PC-9 (cell line): ENCODE measurements at regions not wholly inside any gene's neighbourhood (a gene's known extent, or its start where the extent isn't known, plus 50 kb on each side); places are given as distances from the start of the nearest gene placed in this dataset.
A peak's percentile ranks its signal among the peaks of the same experiment; 100 is the strongest.

Source experiments
- BruUV-seq: library from RNA; stranded (reverse); fragments of 400-500 nt; replicated peaks from 2 replicates; lab custom pipeline; 2021; lab: Mats Ljungman, UMichigan
- CTCF ChIA-PET: fragments of 300-600 bp; sonication (Branson Sonifier 250); formaldehyde crosslinking; loops from one replicate; lab custom pipeline; 2022; ENCODE audit warnings: antibody characterized with exemption; lab: Charles Lee
- POLR2A ChIA-PET: fragments of 300-600 bp; sonication (Branson Sonifier 250); formaldehyde crosslinking; loops from one replicate; lab custom pipeline; 2022; ENCODE audit warnings: antibody characterized with exemption; ENCODE audit not compliant: unreplicated experiment; lab: Charles Lee
- DNase-seq, 2 experiments: peaks; one replicate each; pipeline versions ENCODE4 v3.0.0 to v3.0.0-alpha.2; 2015 to 2022; ENCODE audit warnings: mixed read lengths in 1 of 2
- H2AFZ ChIP-seq: fragments of 200-600 bp; sonication (generic); 2 replicates; pipeline ENCODE4 v1.8.1; 2017; ENCODE audit warnings: antibody characterized with exemption
- H3F3A ChIP-seq: fragments of 200-600 bp; sonication (generic); 2 replicates; pipeline ENCODE4 v1.8.1; 2017; ENCODE audit warnings: antibody characterized with exemption, mild to moderate bottlenecking, low read depth; ENCODE audit not compliant: insufficient read depth
- H3K27ac ChIP-seq: fragments of 200-600 bp; sonication (generic); 2 replicates; pipeline ENCODE4 v1.6.1; 2016; ENCODE audit warnings: mixed run types
- H3K27me3 ChIP-seq: fragments of 200-600 bp; sonication (generic); 2 replicates; pipeline ENCODE4 v1.6.1; 2016; ENCODE audit warnings: low read depth, mixed run types; ENCODE audit not compliant: insufficient read depth
- H3K36me3 ChIP-seq: fragments of 200-600 bp; sonication (generic); 2 replicates; pipeline ENCODE4 v1.6.1; 2016; ENCODE audit warnings: low read depth, mixed run types
- H3K4me1 ChIP-seq: fragments of 200-600 bp; sonication (generic); replicated peaks from 2 replicates; pipeline ENCODE4 v1.6.1; 2016; ENCODE audit warnings: mixed run types; ENCODE audit not compliant: insufficient read depth
- H3K4me2 ChIP-seq: fragments of 200-600 bp; sonication (generic); 2 replicates; pipeline ENCODE4 v1.6.1; 2017; ENCODE audit warnings: mixed run types
- H3K4me3 ChIP-seq: fragments of 200-600 bp; sonication (generic); 2 replicates; pipeline ENCODE4 v1.6.1; 2016; ENCODE audit warnings: mixed run types
- H3K79me2 ChIP-seq: fragments of 200-600 bp; sonication (generic); 2 replicates; pipeline ENCODE4 v1.6.1; 2017; ENCODE audit warnings: low read depth, mixed run types
- H3K9me2 ChIP-seq: fragments of 200-600 bp; sonication (generic); 2 replicates; pipeline ENCODE4 v1.8.1; 2017; ENCODE audit warnings: mild to moderate bottlenecking; ENCODE audit not compliant: insufficient read depth
- H3K9me3 ChIP-seq: fragments of 200-600 bp; sonication (generic); 2 replicates; pipeline ENCODE4 v1.8.1; 2016; ENCODE audit warnings: low read depth; ENCODE audit not compliant: insufficient read depth
- H4K20me1 ChIP-seq: fragments of 200-600 bp; sonication (generic); 2 replicates; pipeline ENCODE4 v1.8.1; 2017; ENCODE audit not compliant: insufficient read depth
- EZH2 ChIP-seq: fragments of 200-600 bp; sonication (generic); IDR thresholded peaks from 2 replicates; pipeline ENCODE4 v1.8.0; 2017; ENCODE audit warnings: antibody characterized with exemption, low read depth
- intact Hi-C: fragments of 100-400 bp; cut with micrococcal nuclease; formaldehyde crosslinking; loops from one replicate; pipeline ENCODE4 v1.10.0; 2022; ENCODE audit not compliant: unreplicated experiment
- TF ChIP-seq, protein P1 (sequence below): fragments of 200-600 bp; sonication (generic); conservative IDR thresholded peaks from 2 replicates; pipeline ENCODE4 v1.6.1; 2017; ENCODE audit warnings: mixed run types, antibody characterized with exemption, mild to moderate bottlenecking, moderate library complexity

DNA sequence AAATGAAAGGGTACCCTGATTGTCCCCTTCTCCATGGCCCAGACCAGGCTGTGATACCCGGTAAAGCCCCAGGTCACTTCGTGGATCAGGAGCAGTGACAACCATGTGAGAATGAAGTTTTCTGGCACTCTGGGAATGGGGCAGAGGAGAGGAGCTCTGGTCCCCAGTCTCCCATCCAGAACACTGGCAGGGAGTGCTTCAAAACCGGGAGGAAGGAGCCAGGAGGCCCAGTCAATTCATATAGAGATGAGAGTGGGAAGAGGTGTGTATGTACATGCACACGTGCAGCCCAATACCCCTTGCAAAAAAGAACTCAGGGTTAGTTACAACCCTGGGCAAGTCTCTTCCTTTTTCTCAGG lies 101.4 kb upstream of the TLE3 start:
- TF ChIP-seq, protein P1, sequence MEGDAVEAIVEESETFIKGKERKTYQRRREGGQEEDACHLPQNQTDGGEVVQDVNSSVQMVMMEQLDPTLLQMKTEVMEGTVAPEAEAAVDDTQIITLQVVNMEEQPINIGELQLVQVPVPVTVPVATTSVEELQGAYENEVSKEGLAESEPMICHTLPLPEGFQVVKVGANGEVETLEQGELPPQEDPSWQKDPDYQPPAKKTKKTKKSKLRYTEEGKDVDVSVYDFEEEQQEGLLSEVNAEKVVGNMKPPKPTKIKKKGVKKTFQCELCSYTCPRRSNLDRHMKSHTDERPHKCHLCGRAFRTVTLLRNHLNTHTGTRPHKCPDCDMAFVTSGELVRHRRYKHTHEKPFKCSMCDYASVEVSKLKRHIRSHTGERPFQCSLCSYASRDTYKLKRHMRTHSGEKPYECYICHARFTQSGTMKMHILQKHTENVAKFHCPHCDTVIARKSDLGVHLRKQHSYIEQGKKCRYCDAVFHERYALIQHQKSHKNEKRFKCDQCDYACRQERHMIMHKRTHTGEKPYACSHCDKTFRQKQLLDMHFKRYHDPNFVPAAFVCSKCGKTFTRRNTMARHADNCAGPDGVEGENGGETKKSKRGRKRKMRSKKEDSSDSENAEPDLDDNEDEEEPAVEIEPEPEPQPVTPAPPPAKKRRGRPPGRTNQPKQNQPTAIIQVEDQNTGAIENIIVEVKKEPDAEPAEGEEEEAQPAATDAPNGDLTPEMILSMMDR, result no peak
- TF ChIP-seq EZH2, result no peak

DNA sequence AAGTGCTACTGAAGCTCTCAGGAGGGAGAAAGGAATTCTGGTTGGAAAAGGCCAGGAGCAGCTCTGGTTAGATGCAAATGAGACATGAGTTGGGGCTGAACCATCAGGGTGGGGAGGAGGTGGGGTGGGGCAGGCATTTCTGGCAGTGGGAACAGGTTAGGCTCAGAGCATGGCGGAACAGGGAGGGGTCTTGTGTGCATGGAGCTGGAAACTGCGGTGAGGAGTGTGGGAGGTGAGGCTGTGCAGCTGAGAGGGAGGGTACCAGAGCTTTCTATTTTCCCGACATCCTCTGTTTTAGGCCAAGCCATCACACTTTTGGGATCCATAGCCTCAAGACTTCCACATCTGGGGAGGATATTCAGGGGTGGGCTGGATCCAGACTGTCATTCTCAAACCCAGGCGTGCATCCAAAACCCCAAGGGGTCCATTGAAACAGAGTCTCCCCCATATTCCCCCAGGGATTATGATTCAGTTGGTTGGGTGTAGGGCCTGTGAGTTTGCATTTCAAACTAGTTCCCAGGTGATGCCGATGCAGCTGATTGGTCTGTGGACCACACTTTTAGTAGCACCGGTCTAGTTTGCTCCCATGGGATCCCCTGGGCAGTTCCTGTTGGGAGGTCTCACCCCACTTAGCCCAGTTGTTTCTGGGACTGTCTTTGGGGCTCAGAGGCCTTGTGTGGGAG lies 100.9 kb upstream of the TLE3 start:
- Histone ChIP-seq H3K9me2 (no peaks in the 10 kb centered on the region), H3K27me3 (no peaks in the 10 kb centered on the region), H3K79me2 (no peaks in the 10 kb centered on the region), H3F3A (peaks cover 35% of the 10 kb centered on the region), H3K9me3 (no peaks in the 10 kb centered on the region), H2AFZ (no peak overlapping the region), H3K4me2 (peak overlapping the region; percentile 52), H3K4me1 (peaks cover 53% of the 10 kb centered on the region), H4K20me1 (no peaks in the 10 kb centered on the region), H3K27ac (peak overlapping the region; percentile 85), H3K36me3 (no peaks in the 10 kb centered on the region), H3K4me3 (no peak overlapping the region)
- TF ChIP-seq, protein P1, result no peak
- no peak for TF ChIP-seq EZH2
- ChIA-PET CTCF (interaction anchor here (0.7 to 0.8 kb wide), 2 partner anchors 165 to 243 kb away, joined by 15 to 25 read pairs; no protein-coding TSS in a partner anchor), POLR2A (interaction anchor here (0.6 to 0.7 kb wide), 4 partner anchors 57 to 1139 kb away, joined by 3 to 10 read pairs (median 4); no protein-coding TSS in a partner anchor)
- no TSS peak for BruUV-seq
- intact Hi-C loops, result loop anchor here (1.0 to 5.0 kb wide), 6 partner anchors 48 to 621 kb away; no protein-coding TSS in a partner anchor
- peak in 1 of 2 experiments; percentile 40 for DNase-seq

More for the DNA sequence above, 101.4 kb upstream of the TLE3 start:
- Histone ChIP-seq H3K36me3 (no peaks in the 10 kb centered on the region), H3K4me1 (peaks cover 52% of the 10 kb centered on the region), H3K79me2 (no peaks in the 10 kb centered on the region), H2AFZ (no peak overlapping the region), H3K4me2 (no peak overlapping the region), H4K20me1 (no peaks in the 10 kb centered on the region), H3K4me3 (no peak overlapping the region), H3K27ac (no peak overlapping the region), H3K9me3 (no peaks in the 10 kb centered on the region), H3K27me3 (no peaks in the 10 kb centered on the region), H3F3A (peaks cover 35% of the 10 kb centered on the region), H3K9me2 (no peaks in the 10 kb centered on the region)
- intact Hi-C loops, result loop anchor here (5.0 kb wide), 5 partner anchors 293 to 622 kb away; no protein-coding TSS in a partner anchor
- CTCF ChIA-PET, result no interaction called here
- no peak for DNase-seq
- no TSS peak for BruUV-seq
- POLR2A ChIA-PET, result no interaction called here

DNA sequence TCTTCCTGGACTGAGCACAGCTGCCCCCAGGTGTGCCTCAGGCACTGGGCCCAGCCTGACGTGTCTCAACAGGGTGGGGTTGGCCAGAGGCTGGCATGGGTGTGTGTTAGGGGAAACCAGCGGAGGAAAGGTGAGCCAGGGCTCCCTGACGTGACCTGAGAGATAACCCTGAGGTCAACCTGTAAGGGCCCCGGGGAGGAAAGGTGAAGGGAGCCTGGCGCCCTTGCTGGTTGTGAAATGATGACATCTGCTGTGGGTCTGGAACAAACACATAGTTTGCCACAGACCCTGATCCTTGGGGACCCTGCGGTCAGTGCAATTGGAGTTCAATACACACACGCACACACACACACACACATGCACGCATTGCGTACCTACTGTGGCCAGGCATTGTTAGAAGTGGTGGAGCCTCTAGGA lies 100.2 kb upstream of the TLE3 start:
- POLR2A ChIA-PET, result interaction anchor here (0.5 to 0.7 kb wide), 3 partner anchors 99 to 1140 kb away, joined by 3 to 10 read pairs (median 4); no protein-coding TSS in a partner anchor
- Histone ChIP-seq H4K20me1 (no peaks in the 10 kb centered on the region), H3K27me3 (no peaks in the 10 kb centered on the region), H3F3A (peaks cover 35% of the 10 kb centered on the region), H3K9me3 (no peaks in the 10 kb centered on the region), H3K36me3 (no peaks in the 10 kb centered on the region), H2AFZ (no peak overlapping the region), H3K4me1 (peaks cover 53% of the 10 kb centered on the region), H3K79me2 (no peaks in the 10 kb centered on the region), H3K27ac (peak overlapping the region; percentile 85), H3K4me3 (no peak overlapping the region), H3K4me2 (peak overlapping the region; percentile 52), H3K9me2 (no peaks in the 10 kb centered on the region)
- TF ChIP-seq, protein P1, result no peak
- no peak for TF ChIP-seq EZH2
- CTCF ChIA-PET, result interaction anchor here (0.6 to 0.8 kb wide), 3 partner anchors 165 to 1546 kb away, joined by 4 to 25 read pairs (median 15); no protein-coding TSS in a partner anchor
- peak; percentile 83 to 86 for DNase-seq
- intact Hi-C loops, result loop anchor here (1.0 to 5.0 kb wide), 9 partner anchors 45 to 717 kb away; no protein-coding TSS in a partner anchor
- BruUV-seq, result no TSS peak
